ENCODE measurements at regions not wholly inside any gene's neighbourhood (a gene's known extent, or its start where the extent isn't known, plus 50 kb on each side); places are given as distances from the start of the nearest gene placed in this dataset.

DNA sequence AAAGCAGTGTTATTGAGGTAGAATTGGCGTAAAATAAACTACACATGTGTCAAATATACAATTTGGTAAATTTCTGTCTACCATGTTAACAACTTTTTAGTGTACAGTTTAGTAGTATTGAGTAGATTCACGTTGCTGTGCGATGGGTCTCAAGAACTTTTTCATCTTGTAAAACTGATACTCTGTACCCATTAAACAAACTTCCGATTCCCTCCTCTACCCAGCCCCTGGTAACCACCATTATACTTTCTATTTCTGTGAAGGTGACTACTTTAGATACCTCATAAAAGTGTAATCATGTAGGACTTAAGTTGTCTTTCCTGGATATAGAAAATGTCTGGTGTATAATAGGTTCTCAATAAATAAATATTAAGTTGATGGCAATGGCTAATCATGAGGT lies 408.5 kb upstream of the POT1 start:
- TF ChIP-seq, protein P1, sequence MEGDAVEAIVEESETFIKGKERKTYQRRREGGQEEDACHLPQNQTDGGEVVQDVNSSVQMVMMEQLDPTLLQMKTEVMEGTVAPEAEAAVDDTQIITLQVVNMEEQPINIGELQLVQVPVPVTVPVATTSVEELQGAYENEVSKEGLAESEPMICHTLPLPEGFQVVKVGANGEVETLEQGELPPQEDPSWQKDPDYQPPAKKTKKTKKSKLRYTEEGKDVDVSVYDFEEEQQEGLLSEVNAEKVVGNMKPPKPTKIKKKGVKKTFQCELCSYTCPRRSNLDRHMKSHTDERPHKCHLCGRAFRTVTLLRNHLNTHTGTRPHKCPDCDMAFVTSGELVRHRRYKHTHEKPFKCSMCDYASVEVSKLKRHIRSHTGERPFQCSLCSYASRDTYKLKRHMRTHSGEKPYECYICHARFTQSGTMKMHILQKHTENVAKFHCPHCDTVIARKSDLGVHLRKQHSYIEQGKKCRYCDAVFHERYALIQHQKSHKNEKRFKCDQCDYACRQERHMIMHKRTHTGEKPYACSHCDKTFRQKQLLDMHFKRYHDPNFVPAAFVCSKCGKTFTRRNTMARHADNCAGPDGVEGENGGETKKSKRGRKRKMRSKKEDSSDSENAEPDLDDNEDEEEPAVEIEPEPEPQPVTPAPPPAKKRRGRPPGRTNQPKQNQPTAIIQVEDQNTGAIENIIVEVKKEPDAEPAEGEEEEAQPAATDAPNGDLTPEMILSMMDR (IDR thresholded peaks at IDR 0.05 in 2 of 3, conservative IDR thresholded peaks at IDR 0.05 in 1 of 3; ENCODE audit: insufficient read depth in 2 of 3, low read depth in 1 of 3, low read length in 3 of 3) = no peak
- no peak for TF ChIP-seq THAP7 (CRISPR knock-in tag; IDR thresholded peaks at IDR 0.05)
- TF ChIP-seq DPF2 (IDR thresholded peaks at IDR 0.05) = no peak
- no peak for TF ChIP-seq STAG1 (CRISPR knock-in tag; IDR thresholded peaks at IDR 0.05; ENCODE audit: borderline replicate concordance)
- TF ChIP-seq ZNF175 (CRISPR knock-in tag; IDR thresholded peaks at IDR 0.05; ENCODE audit: low read depth) = no peak
- no peak for TF ChIP-seq RBM22 (IDR thresholded peaks at IDR 0.05; ENCODE audit: low read depth, low read length, poor library complexity, severe bottlenecking)
- TF ChIP-seq MEF2D (tag; conservative IDR thresholded peaks at IDR 0.05; ENCODE audit: low read depth) = no peak
- no peak for TF ChIP-seq POLR2G (IDR thresholded peaks at IDR 0.05; ENCODE audit: low read depth, low read length)
- TF ChIP-seq HDAC1 (IDR thresholded peaks at IDR 0.05) = no peak
- no peak for TF ChIP-seq ZNF224 (CRISPR knock-in tag; IDR thresholded peaks at IDR 0.05)
- no peak for TF ChIP-seq NR3C1 (CRISPR knock-in tag; IDR thresholded peaks at IDR 0.05)
